H1 (cell line): ENCODE measurements at regions not wholly inside any gene's neighbourhood (a gene's known extent, or its start where the extent isn't known, plus 50 kb on each side); places are given as distances from the start of the nearest gene placed in this dataset.

Experiments
- CTCF ChIA-PET: fragments of 300-600 bp; sonication (Branson Sonifier 250); formaldehyde crosslinking; loops from one replicate; lab custom pipeline; 2021; ENCODE audit not compliant: partially characterized antibody; lab: Charles Lee
- POLR2A ChIA-PET: fragments of 300-600 bp; sonication (Branson Sonifier 250); formaldehyde crosslinking; loops from one replicate; lab custom pipeline; 2021; ENCODE audit warnings: inconsistent platforms; ENCODE audit not compliant: partially characterized antibody; lab: Charles Lee
- DNase-seq, 2 experiments: peaks; one replicate each; pipeline versions ENCODE4 v3.0.0 to v3.0.0-alpha.2; 2010 to 2022; ENCODE audit warnings: low spot score in 2 of 2, low read depth in 1 of 2, mixed read lengths in 1 of 2
- FAIRE-seq: peaks from 2 replicates; lab custom pipeline; 2011; peaks lifted over from hg19 to GRCh38; lab: Jason Lieb, UNC
- H2AFZ ChIP-seq: 2 replicates; pipeline ENCODE4 v1.8.1; 2012; ENCODE audit warnings: low read length, inconsistent platforms
- H2AK5ac ChIP-seq: 2 replicates; pipeline ENCODE4 v1.6.1; 2013; ENCODE audit warnings: low read depth, low read length
- H2BK120ac ChIP-seq: replicated peaks from 2 replicates; pipeline ENCODE3; 2013; ENCODE audit warnings: low read depth, low read length, inconsistent platforms
- H2BK12ac ChIP-seq: 2 replicates; pipeline ENCODE4 v1.6.1; 2013; ENCODE audit warnings: low read depth, low read length
- H2BK15ac ChIP-seq: 2 replicates; pipeline ENCODE4 v1.6.1; 2013; ENCODE audit warnings: low read length
- H2BK20ac ChIP-seq: 2 replicates; pipeline ENCODE4 v1.6.1; 2013; ENCODE audit warnings: low read length
- H2BK5ac ChIP-seq: 2 replicates; pipeline ENCODE4 v1.6.1; 2013; ENCODE audit warnings: low read depth, low read length
- H3K14ac ChIP-seq: 2 replicates; pipeline ENCODE4 v1.6.1; 2013; ENCODE audit warnings: inconsistent platforms; ENCODE audit not compliant: insufficient read length
- H3K18ac ChIP-seq: 2 replicates; pipeline ENCODE4 v1.6.1; 2013; ENCODE audit warnings: low read length; ENCODE audit errors: extremely low read depth
- H3K23ac ChIP-seq: 2 replicates; pipeline ENCODE4 v1.6.1; 2013; ENCODE audit warnings: inconsistent platforms; ENCODE audit not compliant: insufficient read length
- H3K23me2 ChIP-seq: 2 replicates; pipeline ENCODE4 v1.6.1; 2013; ENCODE audit warnings: low read depth, low read length
- H3K27ac ChIP-seq: 2 replicates; pipeline ENCODE4 v1.6.1; 2011; ENCODE audit warnings: low read depth, low read length, inconsistent platforms
- H3K27me3 ChIP-seq, 4 experiments: replicated peaks in 1 of 4; 1 replicate in 1 of 4; 2 replicates in 3 of 4; pipeline versions ENCODE4 v1.6.1 to v1.8.1; 2011 to 2013; ENCODE audit warnings: low read length in 3 of 4, mild to moderate bottlenecking in 3 of 4, inconsistent platforms in 2 of 4, mixed read lengths in 2 of 4, moderate library complexity in 1 of 4; ENCODE audit not compliant: control insufficient read depth in 3 of 4, insufficient read depth in 3 of 4; ENCODE audit errors: extremely low read depth in 1 of 4
- H3K36me3 ChIP-seq, 4 experiments: 2 replicates each; pipeline versions ENCODE4 v1.6.1 to v1.8.1; 2011 to 2013; ENCODE audit warnings: mild to moderate bottlenecking in 4 of 4, low read length in 3 of 4, moderate library complexity in 2 of 4, control low read depth in 1 of 4, inconsistent platforms in 1 of 4; ENCODE audit not compliant: insufficient read depth in 4 of 4, control insufficient read depth in 2 of 4
- H3K4ac ChIP-seq: replicated peaks from 2 replicates; pipeline ENCODE3; 2013; ENCODE audit warnings: low read length, low read depth, mixed read lengths, inconsistent platforms; ENCODE audit not compliant: insufficient read length
- H3K4me1 ChIP-seq, 4 experiments: replicated peaks in 1 of 4; 1 replicate in 1 of 4; 2 replicates in 3 of 4; pipeline versions ENCODE4 v1.6.1 to v1.8.1; 2011 to 2013; ENCODE audit warnings: low read length in 3 of 4, inconsistent platforms in 2 of 4, mixed read lengths in 1 of 4; ENCODE audit not compliant: insufficient read depth in 4 of 4, control insufficient read depth in 3 of 4
- H3K4me2 ChIP-seq, 2 experiments: 2 replicates each; pipeline versions ENCODE4 v1.6.1 to v1.8.1; 2011 to 2013; ENCODE audit warnings: low read depth in 2 of 2, low read length in 2 of 2, control low read depth in 1 of 2, inconsistent platforms in 1 of 2, mild to moderate bottlenecking in 1 of 2; ENCODE audit not compliant: insufficient read depth in 1 of 2
- H3K4me3 ChIP-seq, 4 experiments: fragments of 200-600, 300-600 bp in 1 of 4; sonication (generic), shearing (Covaris generic), sonication (Bioruptor Twin) in 1 of 4; 2 replicates each; pipeline versions ENCODE4 v1.5.1 to v1.8.1; 2011 to 2016; ENCODE audit warnings: low read length in 4 of 4, low read depth in 3 of 4, control low read depth in 2 of 4, inconsistent platforms in 2 of 4, mild to moderate bottlenecking in 2 of 4, mixed read lengths in 1 of 4, moderate library complexity in 1 of 4; ENCODE audit not compliant: insufficient read depth in 2 of 4; ENCODE audit errors: extremely low read depth in 1 of 4
- H3K56ac ChIP-seq: replicated peaks from 2 replicates; pipeline ENCODE3; 2013; ENCODE audit warnings: low read depth, mild to moderate bottlenecking, mixed read lengths, low read length, inconsistent platforms; ENCODE audit not compliant: insufficient read length
- H3K79me1 ChIP-seq: 2 replicates; pipeline ENCODE4 v1.6.1; 2013; ENCODE audit warnings: low read depth, low read length, control low read depth
- H3K79me2 ChIP-seq, 2 experiments: 2 replicates each; pipeline versions ENCODE4 v1.6.1 to v1.8.1; 2012 to 2013; ENCODE audit warnings: low read length in 2 of 2, mild to moderate bottlenecking in 2 of 2, inconsistent platforms in 1 of 2; ENCODE audit not compliant: insufficient read depth in 2 of 2, control insufficient read depth in 1 of 2
- H3K9ac ChIP-seq, 4 experiments: replicated peaks in 1 of 4; 1 replicate in 1 of 4; 2 replicates in 3 of 4; pipeline versions ENCODE4 v1.6.1 to v1.8.1; 2011 to 2013; ENCODE audit warnings: low read depth in 3 of 4, low read length in 3 of 4, control low read depth in 2 of 4, mild to moderate bottlenecking in 2 of 4, moderate library complexity in 2 of 4, inconsistent platforms in 1 of 4; ENCODE audit errors: extremely low read depth in 1 of 4
- H3K9me3 ChIP-seq, 2 experiments: 2 replicates each; pipeline versions ENCODE4 v1.6.1 to v1.8.1; 2012 to 2013; ENCODE audit warnings: mild to moderate bottlenecking in 2 of 2, moderate library complexity in 2 of 2, control low read depth in 1 of 2, inconsistent platforms in 1 of 2, low read depth in 1 of 2, low read length in 1 of 2, mixed read lengths in 1 of 2; ENCODE audit not compliant: insufficient read depth in 2 of 2
- H4K20me1 ChIP-seq, 2 experiments: replicated peaks in 1 of 2; 2 replicates each; pipeline versions ENCODE3 to v1.8.1; 2011 to 2013; ENCODE audit warnings: inconsistent platforms in 2 of 2, low read length in 2 of 2, mild to moderate bottlenecking in 1 of 2; ENCODE audit not compliant: insufficient read depth in 2 of 2, control insufficient read depth in 1 of 2
- H4K5ac ChIP-seq: 2 replicates; pipeline ENCODE4 v1.6.1; 2013; ENCODE audit warnings: low read length, low read depth, mixed read lengths, inconsistent platforms; ENCODE audit not compliant: insufficient read length
- H4K8ac ChIP-seq: 2 replicates; pipeline ENCODE4 v1.8.0; 2013; ENCODE audit warnings: mild to moderate bottlenecking, moderate library complexity, low read length, inconsistent platforms; ENCODE audit not compliant: insufficient read depth; ENCODE audit errors: extremely low read depth
- H4K91ac ChIP-seq: replicated peaks from 2 replicates; pipeline ENCODE3; 2013; ENCODE audit warnings: low read length, mixed read lengths, inconsistent platforms; ENCODE audit not compliant: insufficient read length
- ASH2L ChIP-seq: fragments of 200-600, 300-600 bp; sonication (generic); IDR thresholded peaks from one replicate; pipeline ENCODE4 v1.7.1; 2017; ENCODE audit warnings: low read length
- BACH1 ChIP-seq: IDR thresholded peaks from 2 replicates; pipeline ENCODE4 v1.6.1; 2012; ENCODE audit warnings: low read length, improper control_type of control experiment
- CEBPB ChIP-seq: IDR thresholded peaks from 2 replicates; pipeline ENCODE4 v1.6.1; 2012; ENCODE audit warnings: low read depth, low read length
- KDM4A ChIP-seq: IDR thresholded peaks from one replicate; pipeline ENCODE4 v1.7.1; 2012; ENCODE audit warnings: low read depth, mild to moderate bottlenecking, moderate library complexity, low read length, inconsistent platforms; ENCODE audit not compliant: severe bottlenecking
- MAX ChIP-seq: IDR thresholded peaks from 2 replicates; pipeline ENCODE4 v1.6.1; 2012; ENCODE audit warnings: inconsistent platforms
- RAD21 ChIP-seq, 2 experiments: IDR thresholded peaks in 1 of 2; conservative IDR thresholded peaks in 1 of 2; 2 replicates each; pipeline ENCODE4 v1.6.1; 2011; ENCODE audit warnings: low read depth in 2 of 2, low read length in 2 of 2, improper control_type of control experiment in 1 of 2, inconsistent platforms in 1 of 2, mild to moderate bottlenecking in 1 of 2, moderate library complexity in 1 of 2
- TEAD4 ChIP-seq: IDR thresholded peaks from 2 replicates; pipeline ENCODE4 v1.6.1; 2012; ENCODE audit warnings: low read depth, low read length, inconsistent platforms, mixed read lengths
- WGBS, 2 experiments: shearing (Covaris generic) in 1 of 2; methylation state at CpG; one replicate each; pipeline versions ENCODE4 v1.1.6 to v1.1.7; 2013 to 2015; ENCODE audit warnings: low lambda C conversion rate in 2 of 2, mixed read lengths in 2 of 2, inconsistent platforms in 1 of 2, low coverage in 1 of 2, missing lambda C conversion rate in 1 of 2; ENCODE audit not compliant: insufficient replicate concordance in 2 of 2, insufficient coverage in 1 of 2, insufficient read length in 1 of 2; ENCODE audit errors: extremely low coverage in 1 of 2, missing lambda C conversion rate in 1 of 2; 5-methylcytosine and 5-hydroxymethylcytosine counted together
- TF ChIP-seq, protein P1 (sequence below): IDR thresholded peaks from 2 replicates; pipeline ENCODE4 v1.6.1; 2011; ENCODE audit warnings: low read depth, mild to moderate bottlenecking, low read length; ENCODE audit not compliant: insufficient read depth

GRCh38 chr12:116381744-116382685 is 104.5 kb upstream of the MED13L start:
- Histone ChIP-seq H2BK5ac (peak overlapping the region; percentile 94), H3K4me1 (peaks cover 5 to 30% (median 21%) of the 10 kb centered on the region in 4 experiments), H3K9me3 (no peaks in the 10 kb centered on the region), H4K20me1 (no peaks in the 10 kb centered on the region), H2BK15ac (peak overlapping the region; percentile 50), H3K18ac (peak overlapping the region; percentile 88), H2BK120ac (peak overlapping the region; percentile 48), H3K14ac (no peak overlapping the region), H3K27ac (no peak overlapping the region), H2BK12ac (peak overlapping the region; percentile 99), H3K79me1 (peaks cover 3% of the 10 kb centered on the region; the same call in 1 of the 2 replicates), H2AK5ac (peak overlapping the region; percentile 99), H2AFZ (peak overlapping the region; percentile 82; the same call in 1 of the 2 replicates), H4K8ac (no peak overlapping the region; the same call in 1 of the 2 replicates), H3K36me3 (no peaks in the 10 kb centered on the region), H3K23me2 (peaks cover 10% of the 10 kb centered on the region; the same call in 1 of the 2 replicates), H3K9ac (peak overlapping the region in 3 of 4 experiments; percentile 14 to 39 (median 15); a peak in 3 of 7 replicates), H4K5ac (peak overlapping the region; percentile 44), H4K91ac (peak overlapping the region; percentile 92), H3K4me2 (peak overlapping the region; percentile 68 to 94), H3K4ac (peak overlapping the region; percentile 53), H3K23ac (no peak overlapping the region), H3K79me2 (no peaks in the 10 kb centered on the region), H3K27me3 (peaks cover 0 to 4% (median 0%) of the 10 kb centered on the region in 4 experiments; a peak in 3 of 7 replicates), H2BK20ac (peak overlapping the region; percentile 99), H3K56ac (no peak overlapping the region), H3K4me3 (peak overlapping the region; percentile 24 to 53 (median 36); a peak in 5 of 8 replicates)
- CTCF ChIA-PET = interaction anchor here (0.8 to 1.1 kb wide), 2 partner anchors 43 to 104 kb away, joined by 3 to 4 read pairs; no protein-coding TSS in a partner anchor
- POLR2A ChIA-PET = interaction anchor here (0.6 to 1.6 kb wide), 4 partner anchors 15 to 302 kb away, joined by 3 to 6 read pairs (median 4); no protein-coding TSS in a partner anchor
- no peak for FAIRE-seq
- DNase-seq = peak; percentile 65 to 66
- 11% methylated on average over 17 of the region's 17 CpGs; no CpG with 5 or more reads in 1 of the 2 experiments for WGBS, 2 experiments
- TF ChIP-seq TEAD4 (0 out of 2 replicates have a peak, but pooled peaks have one; percentile 41), CEBPB (peak; percentile 72), ASH2L (peak; percentile 76), KDM4A (peak; percentile 1), MAX (no peak), BACH1 (peak; percentile 48; the same call in 1 of the 2 replicates), RAD21 (IDR thresholded peaks at IDR 0.05 in 1 of 2, conservative IDR thresholded peaks at IDR 0.05 in 1 of 2; ENCODE audit: low read depth in 2 of 2, low read length in 2 of 2) (peak in 1 of 2 experiments; percentile 6; a peak in 1 of 4 replicates)
- TF ChIP-seq, protein P1, sequence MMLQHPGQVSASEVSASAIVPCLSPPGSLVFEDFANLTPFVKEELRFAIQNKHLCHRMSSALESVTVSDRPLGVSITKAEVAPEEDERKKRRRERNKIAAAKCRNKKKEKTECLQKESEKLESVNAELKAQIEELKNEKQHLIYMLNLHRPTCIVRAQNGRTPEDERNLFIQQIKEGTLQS = no peak
